ENCODE measurements at regions not wholly inside any gene's neighbourhood (a gene's known extent, or its start where the extent isn't known, plus 50 kb on each side); places are given as distances from the start of the nearest gene placed in this dataset.

- TF ChIP-seq CTCF (IDR thresholded peaks at IDR 0.05) (no peak), POLR2AphosphoS5 (IDR thresholded peaks at IDR 0.05; ENCODE audit: low read depth, low read length) (no peak), REST (IDR thresholded peaks at IDR 0.05; ENCODE audit: insufficient read depth in 1 of 2, low read depth in 2 of 2, low read length in 1 of 2) (no peak), SIN3A (IDR thresholded peaks at IDR 0.05; ENCODE audit: borderline replicate concordance, insufficient read depth, low read depth, low read length) (no peak)
These were observed 185.1 kb upstream of the SYT13 start for GRCh38 chr11:45471266-45471665.

Data from Panc1 (cell line).